ENCODE measurements at regions not wholly inside any gene's neighbourhood (a gene's known extent, or its start where the extent isn't known, plus 50 kb on each side); places are given as distances from the start of the nearest gene placed in this dataset.

DNA sequence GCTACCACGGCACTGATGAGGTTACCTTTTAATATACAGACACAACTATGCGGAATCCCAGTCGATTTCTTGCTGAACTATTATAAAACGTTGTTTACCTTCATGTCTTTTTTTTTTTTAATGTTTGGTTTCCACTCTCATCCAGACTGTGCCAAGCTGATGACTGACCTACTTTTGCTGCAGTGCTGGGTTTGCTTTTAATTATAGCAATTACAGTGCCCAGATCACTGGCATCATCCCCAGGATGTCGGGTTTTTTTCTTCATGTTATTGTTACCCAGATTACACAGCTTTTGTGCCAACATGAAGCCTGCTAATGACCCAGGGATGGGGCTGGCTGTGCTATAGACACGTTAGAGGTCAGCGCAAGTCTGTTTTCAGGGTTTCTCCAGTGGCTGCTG is 294.0 kb upstream of the ATP10A start:
- Histone ChIP-seq H3K4me1 (no peaks in the 10 kb centered on the region), H3K4me3 (no peak overlapping the region), H3K36me3 (no peaks in the 10 kb centered on the region), H3K9me3 (replicated peaks) (no peaks in the 10 kb centered on the region), H3K27me3 (no peaks in the 10 kb centered on the region), H3K27ac (no peak overlapping the region)
- no peak for DNase-seq

DNA sequence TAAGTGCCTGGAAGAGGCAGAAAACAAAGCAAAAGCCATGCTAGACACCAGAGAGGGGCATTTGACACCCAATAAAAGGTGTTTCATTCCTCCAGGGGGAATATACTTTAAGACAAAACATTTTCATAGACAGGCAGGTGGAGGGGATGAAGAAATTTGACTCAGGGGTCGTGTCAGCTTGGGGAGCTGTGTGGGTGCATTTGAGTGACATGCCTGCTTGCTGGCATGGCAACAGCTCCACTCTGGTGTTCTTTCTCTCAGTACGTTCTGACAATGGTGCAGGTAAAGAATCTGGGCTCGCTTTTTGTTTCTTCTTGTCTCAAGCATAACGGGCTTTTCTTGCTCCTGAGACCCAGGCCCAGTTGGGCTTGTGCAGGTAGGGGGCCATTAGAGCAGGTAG is 292.9 kb upstream of the ATP10A start:
- Histone ChIP-seq H3K4me3 (no peak overlapping the region), H3K36me3 (no peaks in the 10 kb centered on the region), H3K9me3 (replicated peaks) (no peaks in the 10 kb centered on the region), H3K27me3 (no peaks in the 10 kb centered on the region), H3K27ac (no peak overlapping the region), H3K4me1 (no peaks in the 10 kb centered on the region)
- no peak for DNase-seq

DNA sequence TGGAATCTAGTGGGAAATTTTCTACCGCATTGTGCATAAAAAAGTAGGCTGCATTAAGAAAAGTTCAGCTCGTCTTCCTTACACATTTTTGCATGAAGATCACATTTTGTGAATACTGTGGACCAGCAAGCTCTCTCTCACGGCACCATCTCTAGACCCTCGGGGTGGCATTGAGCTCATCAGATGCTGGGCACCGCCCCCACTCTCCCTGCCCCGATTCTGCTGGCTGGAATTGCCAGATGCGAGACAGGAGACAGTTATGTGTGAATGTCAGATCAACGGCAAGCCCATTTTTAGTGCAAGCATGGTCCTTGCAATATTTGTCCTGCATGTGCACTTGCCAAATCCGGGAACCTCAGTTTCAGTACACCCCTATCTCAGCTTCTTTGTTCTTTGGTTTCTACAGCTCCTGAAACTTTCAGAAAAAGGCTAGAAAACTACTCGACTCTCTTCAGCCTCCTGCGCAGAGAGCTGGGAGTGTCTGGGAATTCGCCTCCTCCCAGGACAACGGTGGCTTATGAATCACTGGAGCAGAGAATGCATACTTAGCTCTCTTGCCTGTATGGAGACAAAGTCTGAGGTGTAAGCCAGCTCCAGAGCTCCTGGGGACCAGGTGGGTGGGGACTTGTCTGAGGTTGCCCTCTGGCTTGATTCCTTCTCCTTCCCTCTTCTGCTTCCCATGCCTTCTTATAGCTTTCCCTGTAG is 285.2 kb upstream of the ATP10A start:
- Histone ChIP-seq H3K4me3 (no peak overlapping the region), H3K4me1 (no peaks in the 10 kb centered on the region), H3K27ac (no peak overlapping the region), H3K27me3 (no peaks in the 10 kb centered on the region), H3K9me3 (replicated peaks) (no peaks in the 10 kb centered on the region), H3K36me3 (no peaks in the 10 kb centered on the region)
- no peak for DNase-seq

DNA sequence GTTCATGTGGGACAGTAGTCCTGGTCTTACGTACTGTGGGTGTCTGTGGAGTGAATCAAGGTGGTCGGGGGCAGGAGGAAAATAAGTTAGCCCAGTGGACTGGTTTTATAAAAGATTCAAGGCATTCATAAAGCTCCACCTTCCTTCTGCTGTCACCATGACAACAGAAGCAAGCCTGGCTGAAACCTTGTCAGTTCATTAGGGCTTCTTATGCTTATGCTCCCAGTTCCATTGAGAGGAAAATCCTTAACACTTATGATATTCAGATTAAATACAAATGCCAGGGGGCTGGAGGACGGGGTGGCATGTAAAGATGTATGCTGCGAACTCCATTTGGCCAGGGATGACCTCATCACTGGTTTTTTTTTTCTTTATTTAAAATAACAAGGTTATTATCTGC is 283.1 kb upstream of the ATP10A start:
- H3K36me3 ChIP-seq: no peaks in the 10 kb centered on the region
- no peaks in the 10 kb centered on the region for H3K27me3 ChIP-seq
- DNase-seq: no peak
- H3K27ac ChIP-seq: no peak overlapping the region
- no peaks in the 10 kb centered on the region for H3K9me3 ChIP-seq (replicated peaks)
- no peak overlapping the region for H3K4me3 ChIP-seq
- no peaks in the 10 kb centered on the region for H3K4me1 ChIP-seq

DNA sequence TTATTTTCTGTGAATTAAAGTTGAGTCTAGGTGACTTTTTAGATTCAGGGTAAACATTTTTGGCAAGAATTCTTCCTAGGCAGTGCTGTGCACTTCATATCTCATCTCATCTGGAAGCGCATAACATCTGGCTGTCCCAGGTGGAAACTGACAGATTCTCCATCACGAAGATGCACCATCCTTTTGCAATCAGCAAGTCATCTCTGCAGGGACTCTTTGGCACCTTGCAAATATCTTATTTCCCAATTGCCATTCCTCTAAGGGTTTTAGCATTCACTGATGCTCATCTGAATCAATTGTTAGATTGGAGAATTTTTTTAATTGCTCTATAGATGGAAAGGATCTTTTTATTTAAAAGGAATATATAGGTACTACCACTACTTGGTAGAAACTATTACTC is 282.7 kb upstream of the ATP10A start:
- H3K4me3 ChIP-seq: no peak overlapping the region
- no peaks in the 10 kb centered on the region for H3K27me3 ChIP-seq
- H3K9me3 ChIP-seq (replicated peaks): no peaks in the 10 kb centered on the region
- H3K27ac ChIP-seq: no peak overlapping the region
- H3K4me1 ChIP-seq: no peaks in the 10 kb centered on the region
- no peak for DNase-seq
- no peaks in the 10 kb centered on the region for H3K36me3 ChIP-seq

DNA sequence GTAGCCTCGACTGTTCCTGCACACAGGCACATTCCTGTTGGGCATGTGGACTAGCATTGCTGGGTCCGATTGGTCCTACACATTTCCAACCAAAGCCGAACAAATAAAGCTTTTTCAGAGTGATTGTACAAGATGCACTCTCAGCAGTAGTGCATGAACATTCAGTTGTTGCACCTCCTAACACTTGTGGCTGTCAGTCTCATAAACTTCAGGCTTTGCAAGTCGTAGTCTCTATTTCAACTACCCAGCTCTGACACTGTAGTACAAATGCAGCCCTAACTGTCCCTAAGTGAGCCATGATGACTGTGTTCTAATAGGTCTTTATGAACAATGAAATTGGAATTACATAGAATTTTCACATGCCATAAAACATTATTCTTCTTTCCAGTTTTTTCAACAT is 281.7 kb upstream of the ATP10A start:
- Histone ChIP-seq H3K9me3 (replicated peaks) (no peaks in the 10 kb centered on the region), H3K4me1 (no peaks in the 10 kb centered on the region)

DNA sequence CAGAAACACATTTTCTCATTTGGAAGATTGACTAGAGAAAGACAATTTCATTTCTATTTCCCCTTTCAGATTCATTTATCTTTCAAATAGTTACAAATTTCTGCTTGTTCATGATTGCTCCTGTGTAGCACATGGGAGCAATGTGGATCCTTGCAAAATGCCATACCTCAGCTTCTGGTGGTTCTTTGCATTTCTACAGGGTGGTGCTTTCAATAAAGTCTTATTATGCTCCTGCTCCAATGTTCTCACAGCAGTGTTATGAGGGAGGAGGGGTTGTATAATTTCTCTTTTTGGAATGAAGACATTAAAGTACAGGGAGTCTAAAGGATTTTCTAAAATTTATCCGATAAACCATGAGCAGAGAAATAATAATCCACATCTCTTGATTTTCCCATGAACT is 280.1 kb upstream of the ATP10A start:
- H3K36me3 ChIP-seq: no peaks in the 10 kb centered on the region
- H3K4me1 ChIP-seq: no peaks in the 10 kb centered on the region
- DNase-seq: no peak
- H3K9me3 ChIP-seq (replicated peaks): no peaks in the 10 kb centered on the region
- H3K4me3 ChIP-seq: no peak overlapping the region
- no peaks in the 10 kb centered on the region for H3K27me3 ChIP-seq
- H3K27ac ChIP-seq: no peak overlapping the region

More for the DNA sequence above, 281.7 kb upstream of the ATP10A start:
- H3K27ac ChIP-seq: no peak overlapping the region
- no peak for DNase-seq
- H3K4me3 ChIP-seq: no peak overlapping the region
- H3K27me3 ChIP-seq: no peaks in the 10 kb centered on the region
- H3K36me3 ChIP-seq: no peaks in the 10 kb centered on the region

DNA sequence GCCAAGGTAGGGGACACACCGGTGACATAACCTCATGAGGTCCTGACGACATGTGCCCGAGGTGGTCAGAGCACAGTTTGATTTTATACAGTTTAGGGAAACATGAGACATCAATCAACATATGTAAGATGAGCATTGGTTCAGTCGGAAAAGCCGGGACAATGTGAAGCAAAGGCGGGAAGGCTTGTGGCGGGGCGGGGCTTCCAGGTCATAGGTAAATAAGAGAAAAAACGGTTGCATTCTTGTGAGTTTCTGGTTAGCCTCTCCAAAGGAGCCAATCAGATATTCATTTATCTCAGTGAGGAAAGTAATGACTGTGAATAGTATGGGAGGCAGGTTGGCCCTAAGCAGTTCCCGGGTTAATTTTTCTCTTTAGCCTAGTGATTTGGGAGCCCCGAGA is 271.7 kb upstream of the ATP10A start:
- H3K36me3 ChIP-seq: no peaks in the 10 kb centered on the region
- no peaks in the 10 kb centered on the region for H3K4me1 ChIP-seq
- no peak overlapping the region for H3K27ac ChIP-seq
- H3K27me3 ChIP-seq: peaks cover 2% of the 10 kb centered on the region; the same call in 1 of the 2 replicates
- H3K4me3 ChIP-seq: no peak overlapping the region
- DNase-seq: no peak
- H3K9me3 ChIP-seq (replicated peaks): no peaks in the 10 kb centered on the region

DNA sequence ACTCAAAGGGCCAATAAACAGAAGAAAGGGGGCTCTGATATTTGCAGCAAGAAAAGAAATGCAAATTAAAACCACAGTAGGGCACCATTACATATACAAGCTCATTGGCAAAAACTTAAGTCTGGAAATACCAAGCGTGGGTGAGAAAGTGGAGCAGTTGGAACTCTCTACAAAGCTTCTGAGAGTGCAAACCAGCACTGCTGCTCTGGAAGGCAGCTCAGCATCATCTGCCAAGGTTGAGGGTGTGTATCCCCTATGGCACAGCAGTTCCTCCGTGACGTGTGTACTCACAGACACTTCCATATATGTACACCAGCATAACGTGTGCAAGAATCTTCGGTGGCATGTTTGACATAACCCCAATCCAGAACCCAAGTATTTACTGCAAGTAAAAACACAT is 271.0 kb upstream of the ATP10A start:
- Histone ChIP-seq H3K27me3 (peaks cover 2% of the 10 kb centered on the region; the same call in 1 of the 2 replicates), H3K9me3 (replicated peaks) (no peaks in the 10 kb centered on the region), H3K4me3 (no peak overlapping the region), H3K36me3 (no peaks in the 10 kb centered on the region), H3K27ac (no peak overlapping the region), H3K4me1 (no peaks in the 10 kb centered on the region)
- no peak for DNase-seq

DNA sequence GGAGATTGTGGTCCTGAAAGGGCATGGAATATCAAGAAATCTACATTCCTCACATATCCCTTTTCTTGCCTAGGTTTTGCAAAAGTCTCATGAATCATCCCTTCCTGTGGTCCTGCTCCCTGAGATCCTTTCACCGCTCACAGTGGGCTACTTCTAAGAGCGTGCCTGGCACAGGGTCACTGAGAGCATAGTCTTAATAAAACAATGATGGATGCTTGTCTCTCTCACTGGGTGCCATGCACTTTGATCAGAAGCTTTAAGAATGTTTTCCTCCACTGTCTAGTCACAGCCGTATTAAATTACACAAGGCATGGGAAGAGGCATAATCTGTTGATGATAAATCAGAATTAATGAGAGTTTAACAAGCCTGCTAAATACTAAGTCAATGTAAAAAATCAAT is 269.7 kb upstream of the ATP10A start:
- DNase-seq: no peak
- Histone ChIP-seq H3K36me3 (no peaks in the 10 kb centered on the region), H3K9me3 (replicated peaks) (no peaks in the 10 kb centered on the region)

DNA sequence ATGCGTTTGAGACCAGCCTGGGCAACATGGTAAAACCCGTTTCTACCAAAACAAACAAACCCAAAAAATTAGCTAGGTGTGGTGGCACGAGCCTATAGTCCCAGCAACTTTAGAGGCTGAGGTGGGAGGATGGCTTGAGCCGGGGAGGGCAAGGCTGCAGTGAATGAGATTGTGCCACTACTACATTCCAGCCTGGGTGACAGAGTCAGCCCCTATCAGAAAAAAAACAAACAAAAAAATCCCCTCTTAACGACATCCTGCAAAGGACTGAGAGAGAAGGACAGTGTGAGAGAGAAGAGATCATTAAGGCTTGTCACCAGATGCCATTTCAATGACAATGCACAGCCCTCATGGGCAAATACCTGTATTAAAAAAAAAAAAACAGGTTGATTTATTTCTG is 266.7 kb upstream of the ATP10A start:
- no peak for DNase-seq
- Histone ChIP-seq H3K27ac (no peak overlapping the region), H3K4me3 (no peak overlapping the region), H3K27me3 (0 out of 2 replicates have a peak, but pooled peaks cover 2% of the 10 kb centered on the region), H3K36me3 (no peaks in the 10 kb centered on the region), H3K9me3 (replicated peaks) (no peaks in the 10 kb centered on the region), H3K4me1 (no peaks in the 10 kb centered on the region)

More for the DNA sequence above, 269.7 kb upstream of the ATP10A start:
- no peaks in the 10 kb centered on the region for H3K4me1 ChIP-seq
- no peak overlapping the region for H3K4me3 ChIP-seq
- no peak overlapping the region for H3K27ac ChIP-seq
- peaks cover 2% of the 10 kb centered on the region; the same call in 1 of the 2 replicates for H3K27me3 ChIP-seq

DNA sequence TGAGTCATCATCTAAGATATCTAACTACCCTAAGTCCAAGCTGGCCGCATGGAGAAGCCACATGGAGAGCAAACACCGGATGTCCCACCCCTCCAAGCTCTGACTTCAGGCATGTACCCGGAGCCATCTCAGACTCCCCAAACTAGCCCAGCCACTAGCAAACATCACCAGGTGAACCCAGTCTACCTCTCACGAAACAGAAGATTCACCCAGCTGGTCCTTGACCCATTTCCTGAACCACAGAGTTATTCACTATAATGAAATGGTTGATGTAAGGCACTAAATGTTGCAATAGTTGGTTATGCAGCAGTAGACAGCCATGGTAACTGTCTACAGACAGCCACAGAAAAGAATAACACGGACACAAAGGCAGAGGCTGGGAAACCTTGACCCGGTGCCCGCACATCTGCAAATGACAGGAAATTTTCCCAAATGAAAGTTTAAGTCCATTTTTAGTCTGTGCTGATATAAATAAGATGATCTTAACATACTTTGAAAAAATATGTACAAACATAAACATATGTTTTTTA is 265.5 kb upstream of the ATP10A start:
- H3K4me1 ChIP-seq: no peaks in the 10 kb centered on the region

DNA sequence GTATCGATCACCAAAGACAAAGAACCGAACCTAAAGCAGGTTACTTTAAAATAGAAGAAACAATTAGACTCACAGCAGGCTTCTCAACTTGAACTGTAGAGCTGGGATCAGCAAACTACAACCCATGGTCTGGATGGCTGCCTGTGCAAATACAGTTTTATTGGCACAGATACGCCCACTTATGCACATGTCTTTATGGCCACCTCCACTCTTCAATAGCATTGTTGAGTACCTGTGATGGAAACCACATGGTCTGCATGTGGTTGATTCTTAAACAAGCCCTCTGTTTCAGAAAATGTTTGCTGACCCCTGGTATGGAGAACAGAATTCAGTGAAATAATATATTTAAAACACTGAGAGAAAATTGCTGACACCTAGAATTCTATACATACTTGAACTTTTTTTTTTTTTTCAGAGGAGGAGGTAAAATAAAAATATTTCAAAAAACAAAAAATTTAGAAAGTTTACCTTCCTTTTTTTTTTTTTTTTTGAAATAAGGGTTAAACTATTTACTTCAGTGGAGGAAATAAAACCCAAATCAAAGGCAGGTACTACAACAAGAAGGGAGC is 263.8 kb upstream of the ATP10A start:
- Histone ChIP-seq H3K4me3 (no peak overlapping the region), H3K36me3 (no peaks in the 10 kb centered on the region), H3K4me1 (no peaks in the 10 kb centered on the region), H3K27ac (no peak overlapping the region), H3K9me3 (replicated peaks) (no peaks in the 10 kb centered on the region), H3K27me3 (no peaks in the 10 kb centered on the region)
- no peak for DNase-seq

More for the DNA sequence above, 265.5 kb upstream of the ATP10A start:
- Histone ChIP-seq H3K9me3 (replicated peaks) (no peaks in the 10 kb centered on the region), H3K27me3 (0 out of 2 replicates have a peak, but pooled peaks cover under 1% of the 10 kb centered on the region), H3K27ac (no peak overlapping the region), H3K4me3 (no peak overlapping the region), H3K36me3 (no peaks in the 10 kb centered on the region)
- no peak for DNase-seq

DNA sequence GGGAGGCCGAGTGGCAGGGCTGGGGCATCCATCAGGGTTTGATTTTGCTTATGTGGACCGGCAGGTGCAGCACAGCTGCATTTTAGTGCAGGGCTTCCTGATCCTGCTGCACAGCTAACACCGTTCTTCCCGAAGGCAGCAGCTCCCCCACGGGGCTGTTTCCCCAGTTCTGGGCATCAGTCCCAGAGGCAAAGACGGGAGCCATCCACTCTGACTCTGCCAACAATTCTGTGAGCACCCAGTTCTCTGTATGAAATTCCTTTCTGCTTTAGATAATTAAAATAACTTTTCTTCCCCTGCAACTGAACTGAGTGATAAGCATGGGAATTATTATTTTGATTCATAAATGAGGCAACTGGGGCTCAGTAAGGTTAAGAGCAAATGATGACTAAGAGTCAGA is 262.9 kb upstream of the ATP10A start:
- H3K36me3 ChIP-seq: no peaks in the 10 kb centered on the region
- DNase-seq: no peak
- no peaks in the 10 kb centered on the region for H3K27me3 ChIP-seq
- H3K4me1 ChIP-seq: no peaks in the 10 kb centered on the region
- H3K9me3 ChIP-seq (replicated peaks): no peaks in the 10 kb centered on the region
- H3K27ac ChIP-seq: no peak overlapping the region
- H3K4me3 ChIP-seq: no peak overlapping the region

DNA sequence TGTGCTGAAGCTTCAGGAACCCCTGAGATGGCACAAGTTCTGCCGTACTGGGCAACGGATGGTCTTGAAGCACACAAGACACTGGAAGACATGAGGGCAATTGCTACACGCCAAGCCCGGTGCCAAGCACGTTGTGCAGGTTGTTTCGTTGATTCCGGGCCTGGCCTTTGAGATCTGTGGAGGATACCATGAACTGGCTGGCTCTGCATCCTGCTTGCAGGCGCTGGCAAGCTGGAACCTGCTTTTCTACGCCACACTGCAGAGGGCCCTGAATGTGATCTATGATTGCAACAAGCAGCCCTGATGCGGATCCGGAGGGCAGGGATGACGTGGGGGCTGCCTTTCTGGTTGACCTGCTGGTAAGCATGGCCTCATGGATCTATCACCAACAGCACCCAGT is 262.5 kb upstream of the ATP10A start:
- H3K4me1 ChIP-seq: no peaks in the 10 kb centered on the region
- no peak overlapping the region for H3K27ac ChIP-seq
- DNase-seq: no peak
- H3K4me3 ChIP-seq: no peak overlapping the region
- no peaks in the 10 kb centered on the region for H3K27me3 ChIP-seq
- H3K36me3 ChIP-seq: no peaks in the 10 kb centered on the region
- no peaks in the 10 kb centered on the region for H3K9me3 ChIP-seq (replicated peaks)

DNA sequence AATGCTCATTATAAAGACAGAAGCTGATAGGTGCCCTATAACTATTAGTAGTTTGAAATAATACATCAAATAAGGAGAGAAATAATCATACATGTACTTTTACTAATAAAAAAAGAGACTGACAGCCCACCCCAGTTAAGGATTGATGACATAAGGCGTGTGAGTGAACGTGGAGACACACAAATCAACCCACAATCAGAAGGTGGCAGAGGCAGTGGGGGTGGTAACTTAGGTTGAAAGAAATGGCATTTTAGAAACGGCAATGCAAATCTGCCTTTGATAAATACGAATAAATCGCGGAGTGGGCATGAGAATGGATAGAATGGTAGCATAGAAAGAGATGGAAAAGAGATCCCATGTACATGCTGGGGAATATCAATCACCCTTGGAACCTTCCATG is 256.2 kb upstream of the ATP10A start:
- Histone ChIP-seq H3K9me3 (replicated peaks) (no peaks in the 10 kb centered on the region), H3K4me3 (no peak overlapping the region), H3K27me3 (no peaks in the 10 kb centered on the region), H3K36me3 (no peaks in the 10 kb centered on the region), H3K27ac (no peak overlapping the region), H3K4me1 (no peaks in the 10 kb centered on the region)
- DNase-seq: no peak
